GM13976 (cell line): ENCODE measurements at regions not wholly inside any gene's neighbourhood (a gene's known extent, or its start where the extent isn't known, plus 50 kb on each side); places are given as distances from the start of the nearest gene placed in this dataset.
"Not testable (repeated sequence)": the region's sequence is repeated elsewhere in the genome, so short reads cannot be mapped to it uniquely, and the experiment has no call there.

ENCODE experiments used
- DNase-seq: peaks from one replicate; pipeline ENCODE4 v3.0.0; 2012; ENCODE audit warnings: low spot score
- in situ Hi-C: fragments of 300-500 bp; cut with MboI; formaldehyde crosslinking; loops from one replicate; pipeline ENCODE4 v1.12.0; 2022; ENCODE audit warnings: low sequenced_read_pairs, mixed read lengths, inconsistent platforms; ENCODE audit not compliant: unreplicated experiment
- TF ChIP-seq, protein P1 (sequence below): IDR thresholded peaks from 2 replicates; pipeline ENCODE4 v1.5.1; 2012; ENCODE audit warnings: borderline replicate concordance, mild to moderate bottlenecking; ENCODE audit not compliant: insufficient read depth; ENCODE audit errors: extremely low read depth, missing control alignments, control extremely low read depth

DNA sequence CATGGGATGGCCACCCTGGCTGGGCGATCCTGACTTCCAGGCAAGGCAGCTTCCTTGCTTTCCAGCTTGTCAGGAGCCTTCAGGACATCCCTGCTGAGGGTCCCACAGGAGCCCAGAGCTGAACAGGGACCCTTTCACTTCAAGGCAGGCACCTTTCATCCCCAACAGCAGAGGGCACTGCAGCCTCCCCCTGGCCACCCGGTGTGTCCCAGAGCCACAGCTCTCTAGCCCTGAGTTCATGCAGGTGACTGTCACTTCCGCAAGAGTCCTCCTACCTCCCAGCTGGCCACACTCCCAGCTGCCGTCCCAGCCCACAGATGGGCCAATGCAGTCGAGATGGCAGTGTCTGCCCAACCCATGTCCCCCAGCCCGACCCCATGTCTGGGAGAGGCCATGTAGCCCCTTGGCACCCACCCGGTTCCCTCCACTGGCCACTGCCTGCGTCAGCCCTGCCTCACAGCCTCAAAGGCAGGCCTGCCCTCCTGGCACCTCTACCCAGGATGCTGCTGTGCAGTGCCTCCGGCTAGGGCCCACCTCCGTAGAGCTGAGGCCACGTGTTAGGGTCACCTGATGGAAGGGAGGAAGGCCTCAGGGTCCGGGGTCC lies 248.3 kb downstream of the CCDC74A start:
- in situ Hi-C loops = loop anchor here (25.0 kb wide), 1 partner anchor 364 kb away; no protein-coding TSS in a partner anchor
- not testable (repeated sequence) for DNase-seq

DNA sequence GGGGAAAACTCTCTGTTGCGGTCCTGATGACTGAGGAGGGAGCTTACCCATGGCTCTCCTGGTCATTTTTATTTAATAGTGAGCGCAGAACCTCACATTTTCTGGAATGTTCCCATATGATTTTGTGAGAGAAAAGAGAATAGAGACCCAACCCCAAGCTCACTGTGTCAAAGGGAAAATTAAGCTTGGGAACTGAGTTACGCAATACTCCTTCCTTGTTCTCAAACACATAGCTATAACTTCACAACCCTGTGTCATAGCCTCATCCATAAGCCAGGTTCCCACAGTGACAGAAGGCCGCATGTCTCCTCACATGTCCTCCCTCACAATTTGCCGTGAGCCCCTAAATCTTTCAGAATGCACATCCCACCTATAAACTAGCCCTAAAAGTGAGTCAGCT lies 252.8 kb downstream of the CCDC74A start:
- DNase-seq = not testable (repeated sequence)
- in situ Hi-C loops = loop anchor here (25.0 kb wide), 1 partner anchor 368 kb away; no protein-coding TSS in a partner anchor

DNA sequence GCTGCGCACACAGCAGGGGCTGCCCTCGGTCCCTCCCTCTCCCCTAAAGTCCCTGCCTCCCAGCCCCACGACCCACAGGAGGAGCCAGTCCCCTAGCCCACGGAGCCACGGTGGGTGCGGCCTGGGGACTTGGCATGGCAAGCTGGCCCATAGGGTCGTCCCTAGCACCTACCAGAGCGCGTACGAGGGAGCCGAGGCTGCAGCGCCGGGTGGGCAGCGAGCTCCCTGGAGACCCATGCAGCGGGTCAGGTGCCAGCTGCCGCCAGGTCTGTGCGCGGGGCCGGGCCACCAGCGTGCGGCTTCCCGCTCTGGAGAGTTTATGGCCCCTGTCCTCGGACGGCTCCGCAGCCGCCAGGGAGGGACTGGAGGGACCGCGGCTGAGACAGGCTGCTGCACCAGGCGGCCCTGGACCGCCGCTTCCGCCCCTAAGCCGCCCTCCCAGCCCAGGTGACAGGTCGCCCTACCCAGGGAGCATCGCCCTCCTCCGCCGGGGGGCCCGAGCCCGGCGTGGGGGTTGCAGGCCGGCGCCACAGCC lies 273.6 kb downstream of the CCDC74A start:
- DNase-seq = peak; percentile 5
- in situ Hi-C loops = no loop called here
- TF ChIP-seq, protein P1, sequence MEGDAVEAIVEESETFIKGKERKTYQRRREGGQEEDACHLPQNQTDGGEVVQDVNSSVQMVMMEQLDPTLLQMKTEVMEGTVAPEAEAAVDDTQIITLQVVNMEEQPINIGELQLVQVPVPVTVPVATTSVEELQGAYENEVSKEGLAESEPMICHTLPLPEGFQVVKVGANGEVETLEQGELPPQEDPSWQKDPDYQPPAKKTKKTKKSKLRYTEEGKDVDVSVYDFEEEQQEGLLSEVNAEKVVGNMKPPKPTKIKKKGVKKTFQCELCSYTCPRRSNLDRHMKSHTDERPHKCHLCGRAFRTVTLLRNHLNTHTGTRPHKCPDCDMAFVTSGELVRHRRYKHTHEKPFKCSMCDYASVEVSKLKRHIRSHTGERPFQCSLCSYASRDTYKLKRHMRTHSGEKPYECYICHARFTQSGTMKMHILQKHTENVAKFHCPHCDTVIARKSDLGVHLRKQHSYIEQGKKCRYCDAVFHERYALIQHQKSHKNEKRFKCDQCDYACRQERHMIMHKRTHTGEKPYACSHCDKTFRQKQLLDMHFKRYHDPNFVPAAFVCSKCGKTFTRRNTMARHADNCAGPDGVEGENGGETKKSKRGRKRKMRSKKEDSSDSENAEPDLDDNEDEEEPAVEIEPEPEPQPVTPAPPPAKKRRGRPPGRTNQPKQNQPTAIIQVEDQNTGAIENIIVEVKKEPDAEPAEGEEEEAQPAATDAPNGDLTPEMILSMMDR = no peak

DNA sequence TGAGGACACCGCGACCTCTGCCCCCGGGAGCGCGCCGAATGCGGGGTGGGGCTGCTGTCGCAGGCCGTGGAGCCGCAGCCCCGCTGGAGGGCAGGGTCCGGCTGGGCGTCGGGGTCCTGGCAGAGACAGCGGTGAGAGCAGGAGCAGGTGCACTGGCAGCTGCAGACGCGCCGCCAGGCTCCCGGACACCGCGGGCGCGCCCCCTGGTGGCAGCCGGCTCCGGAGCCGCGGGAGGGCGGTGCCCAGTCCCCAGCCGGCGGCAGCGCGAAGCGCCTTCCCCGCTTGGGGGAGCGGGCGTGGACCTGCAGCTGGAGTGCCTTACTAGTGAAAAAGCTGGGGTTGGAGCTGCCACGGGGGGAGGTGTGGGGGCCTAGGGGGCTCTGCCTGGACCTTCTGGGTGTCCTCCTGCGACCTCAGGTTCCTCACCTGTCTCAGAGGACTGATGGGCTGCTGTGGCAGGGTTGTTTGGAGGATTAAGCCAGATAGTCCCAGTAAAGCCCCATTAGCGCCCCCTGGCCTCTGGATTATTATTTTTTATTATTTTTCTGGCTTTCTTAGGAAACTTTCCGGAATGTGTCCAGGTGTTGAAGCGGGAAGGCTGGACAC lies 274.2 kb downstream of the CCDC74A start:
- in situ Hi-C loops = not testable (repeated sequence)
- TF ChIP-seq, protein P1 = peak; percentile 87
- DNase-seq = peak; percentile 83

DNA sequence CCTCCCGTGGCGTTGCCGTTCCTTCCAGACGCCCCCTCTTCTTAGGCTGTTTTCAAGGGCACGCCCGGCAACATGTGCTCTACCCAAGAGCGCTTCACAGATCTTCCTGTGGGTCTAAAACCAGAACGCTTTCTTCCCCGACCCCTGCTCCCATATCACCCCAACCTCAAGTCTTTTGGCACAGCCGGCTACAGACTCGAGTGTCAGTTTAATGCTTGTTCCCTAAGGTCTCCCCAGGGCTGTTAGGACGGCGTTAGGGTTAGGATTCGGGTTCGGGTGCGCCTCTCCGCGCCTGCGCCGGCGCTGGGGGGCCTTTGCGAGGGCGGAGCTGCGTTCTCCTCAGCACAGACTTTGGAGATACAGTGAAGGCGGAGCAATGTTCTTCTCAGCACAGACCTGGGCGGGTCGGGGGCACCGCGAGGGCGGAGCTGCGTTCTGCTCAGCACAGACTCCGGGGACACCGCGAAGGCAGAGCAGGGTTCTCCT lies 274.7 kb downstream of the CCDC74A start:
- in situ Hi-C loops = not testable (repeated sequence)

DNA sequence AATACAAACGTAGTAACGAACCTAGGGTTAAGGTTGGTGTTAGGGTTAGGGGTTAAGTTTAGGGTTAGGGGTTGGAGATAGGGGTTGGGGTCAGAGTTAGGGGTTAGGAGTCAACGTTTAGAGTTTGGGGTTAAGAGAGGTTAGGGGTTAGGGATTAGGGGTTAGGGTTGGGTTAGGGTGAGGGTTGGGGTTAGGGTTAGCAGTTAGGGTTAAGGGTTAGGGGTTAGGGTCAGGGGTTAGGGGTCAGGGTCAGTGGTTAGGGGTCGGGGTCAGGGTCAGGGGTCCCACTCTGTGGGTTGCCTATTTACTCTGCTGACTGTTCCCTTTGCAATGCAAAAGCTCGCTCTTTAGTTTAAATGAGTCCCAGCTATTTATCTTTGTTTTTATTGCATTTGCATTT lies 275.5 kb downstream of the CCDC74A start:
- in situ Hi-C loops = not testable (repeated sequence)

More for the DNA sequence above, 274.7 kb downstream of the CCDC74A start:
- peak; percentile 51 for DNase-seq

DNA sequence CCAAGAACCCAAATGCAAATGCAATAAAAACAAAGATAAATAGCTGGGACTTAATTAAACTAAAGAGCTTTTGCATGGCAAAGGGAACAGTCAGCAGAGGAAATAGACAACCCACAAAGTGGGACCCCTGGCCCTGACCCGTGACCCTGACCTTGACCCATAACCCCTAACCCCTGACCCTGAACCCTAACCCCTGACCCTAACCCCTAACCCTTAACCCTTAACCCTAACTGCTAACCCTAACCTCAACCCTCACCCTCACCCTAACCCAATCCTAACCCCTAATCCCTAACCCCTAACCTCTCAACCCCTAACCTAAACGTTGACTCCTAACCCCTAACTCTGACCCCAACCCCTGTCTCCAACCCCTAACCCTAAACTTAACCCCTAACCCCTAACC lies 284.9 kb downstream of the CCDC74A start:
- DNase-seq, in situ Hi-C loops: not testable (repeated sequence)

More for the DNA sequence above, 275.5 kb downstream of the CCDC74A start:
- DNase-seq = not testable (repeated sequence)

DNA sequence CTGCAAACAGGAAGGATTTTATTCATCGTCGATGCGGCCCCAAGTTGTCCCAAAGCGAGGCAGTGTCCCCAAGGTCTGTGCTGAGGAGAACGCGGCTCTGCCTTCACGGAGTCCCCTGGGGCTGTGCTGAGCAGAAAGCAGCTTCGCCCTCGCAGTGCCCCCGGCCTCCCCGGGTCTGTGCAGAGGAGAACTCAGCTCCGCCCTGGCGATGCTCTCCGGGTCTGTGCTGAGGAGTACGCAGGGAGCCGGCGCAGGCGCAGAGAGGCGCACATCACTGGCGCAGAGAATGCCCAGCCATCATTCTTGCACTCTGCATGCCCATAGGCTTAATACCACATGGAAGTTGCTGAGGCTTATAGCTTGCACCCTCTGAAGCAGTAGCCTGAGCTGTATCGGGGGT lies 285.7 kb downstream of the CCDC74A start:
- in situ Hi-C loops, DNase-seq: not testable (repeated sequence)

DNA sequence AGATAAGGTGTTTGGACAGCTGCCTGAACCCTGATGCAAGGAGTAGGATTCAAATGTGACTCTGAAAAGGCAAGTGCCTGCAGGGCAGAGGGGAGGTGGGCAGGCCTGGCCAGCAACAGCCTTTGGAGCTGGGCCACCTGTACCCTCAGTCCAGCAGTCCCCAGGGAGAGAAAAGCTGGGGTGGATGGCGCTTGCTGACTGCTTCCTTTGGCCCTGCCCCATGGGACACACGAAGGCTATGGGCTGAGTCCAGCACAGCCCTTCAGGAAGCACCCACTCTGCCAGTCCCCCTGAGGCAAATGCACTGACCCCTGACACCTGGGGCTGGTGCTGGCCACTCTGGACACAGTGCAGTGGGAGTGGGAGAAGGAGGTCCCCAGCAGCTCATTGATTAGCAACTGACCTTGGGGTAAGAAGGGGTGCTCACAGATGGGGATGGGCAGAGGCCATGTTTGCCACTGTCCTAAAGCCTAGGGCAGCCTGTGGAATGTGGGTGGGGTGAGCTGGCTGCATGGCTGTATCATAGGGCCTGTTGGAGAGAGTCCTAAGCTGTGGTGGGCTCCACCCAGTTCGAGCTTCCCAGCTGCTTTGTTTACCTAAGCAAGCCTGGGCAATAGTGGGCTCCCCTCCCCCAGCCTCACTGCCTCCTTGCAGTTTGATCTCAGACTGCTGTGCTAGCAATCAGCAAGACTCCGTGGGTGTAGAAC lies 290.7 kb downstream of the CCDC74A start:
- in situ Hi-C loops, DNase-seq: not testable (repeated sequence)

DNA sequence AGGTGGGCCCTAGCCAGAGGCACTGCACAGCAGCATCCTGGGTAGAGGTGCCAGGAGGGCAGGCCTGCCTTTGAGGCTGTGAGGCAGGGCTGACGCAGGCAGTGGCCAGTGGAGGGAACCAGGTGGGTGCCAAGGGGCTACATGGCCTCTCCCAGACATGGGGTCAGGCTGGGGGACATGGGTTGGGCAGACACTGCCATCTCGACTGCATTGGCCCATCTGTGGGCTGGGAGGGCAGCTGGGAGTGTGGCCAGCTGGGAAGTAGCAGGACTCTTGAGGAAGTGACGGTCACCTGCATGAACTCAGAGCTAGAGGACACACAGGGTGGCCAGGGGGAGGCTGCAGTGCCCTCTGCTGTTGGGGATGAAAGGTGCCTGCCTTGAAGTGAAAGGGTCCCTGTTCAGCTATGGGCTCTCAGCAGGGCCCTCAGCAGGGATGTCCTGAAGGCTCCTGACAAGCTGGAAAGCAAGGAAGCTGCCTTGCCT lies 294.6 kb downstream of the CCDC74A start:
- in situ Hi-C loops, DNase-seq: not testable (repeated sequence)

DNA sequence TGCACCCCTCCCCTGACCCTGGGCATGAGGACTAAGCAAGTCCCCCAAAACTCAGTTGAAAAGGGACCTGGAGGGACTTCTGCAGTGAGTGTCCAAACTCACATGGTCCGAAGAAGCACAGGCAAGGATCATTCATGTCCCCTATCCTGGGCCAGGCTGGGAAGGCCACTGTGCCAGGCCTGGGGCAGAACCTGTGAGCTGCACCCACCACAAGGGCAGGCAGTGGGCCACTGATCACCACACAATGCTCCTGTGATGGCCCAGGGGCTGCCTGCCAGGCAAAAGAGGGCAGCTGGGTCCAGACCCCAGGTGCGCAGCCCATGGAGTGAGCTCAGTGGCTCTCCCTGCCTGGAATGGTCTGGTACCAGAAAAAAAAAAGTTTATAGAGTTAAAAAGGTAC lies 295.4 kb downstream of the CCDC74A start:
- in situ Hi-C loops, DNase-seq: not testable (repeated sequence)

DNA sequence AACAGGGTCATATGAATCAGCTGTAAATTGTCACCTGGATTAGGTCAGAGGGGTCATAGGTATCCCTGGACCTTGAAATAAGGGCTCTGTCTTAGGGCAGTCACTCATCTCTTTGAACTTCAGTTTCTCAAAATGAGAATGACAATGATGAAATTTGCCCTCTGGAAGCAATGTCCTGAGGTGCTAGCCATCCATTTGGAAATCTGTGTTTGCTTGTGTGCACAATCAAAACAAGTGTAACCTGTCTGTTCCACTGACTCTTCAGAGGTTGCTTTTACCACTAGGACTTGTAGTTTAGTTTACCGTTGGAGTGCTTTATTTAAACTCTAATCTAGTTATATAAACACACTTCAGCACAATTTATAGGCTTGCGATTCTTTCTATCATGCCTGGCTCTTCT lies 297.3 kb downstream of the CCDC74A start:
- DNase-seq, in situ Hi-C loops: not testable (repeated sequence)
